Cardiac fibroblast (primary cell): ENCODE measurements at regions not wholly inside any gene's neighbourhood (a gene's known extent, or its start where the extent isn't known, plus 50 kb on each side); places are given as distances from the start of the nearest gene placed in this dataset.

ENCODE experiments used
- DNase-seq, 2 donors: peaks; one replicate each; pipeline versions ENCODE4 v3.0.0 to v3.0.0-alpha.2; 2010; ENCODE audit warnings: low read depth in 2 of 2
- H3K4me3 ChIP-seq, 2 donors: replicated peaks in 1 of 2; 1 replicate in 1 of 2; 2 replicates in 1 of 2; pipeline ENCODE4 v1.5.1; 2011; ENCODE audit warnings: low read depth in 2 of 2, low read length in 2 of 2, mild to moderate bottlenecking in 2 of 2, moderate library complexity in 1 of 2
- CTCF ChIP-seq: IDR thresholded peaks from one replicate; pipeline ENCODE4 v1.5.1; 2011; ENCODE audit warnings: low read depth, mild to moderate bottlenecking, low read length, inconsistent platforms

DNA sequence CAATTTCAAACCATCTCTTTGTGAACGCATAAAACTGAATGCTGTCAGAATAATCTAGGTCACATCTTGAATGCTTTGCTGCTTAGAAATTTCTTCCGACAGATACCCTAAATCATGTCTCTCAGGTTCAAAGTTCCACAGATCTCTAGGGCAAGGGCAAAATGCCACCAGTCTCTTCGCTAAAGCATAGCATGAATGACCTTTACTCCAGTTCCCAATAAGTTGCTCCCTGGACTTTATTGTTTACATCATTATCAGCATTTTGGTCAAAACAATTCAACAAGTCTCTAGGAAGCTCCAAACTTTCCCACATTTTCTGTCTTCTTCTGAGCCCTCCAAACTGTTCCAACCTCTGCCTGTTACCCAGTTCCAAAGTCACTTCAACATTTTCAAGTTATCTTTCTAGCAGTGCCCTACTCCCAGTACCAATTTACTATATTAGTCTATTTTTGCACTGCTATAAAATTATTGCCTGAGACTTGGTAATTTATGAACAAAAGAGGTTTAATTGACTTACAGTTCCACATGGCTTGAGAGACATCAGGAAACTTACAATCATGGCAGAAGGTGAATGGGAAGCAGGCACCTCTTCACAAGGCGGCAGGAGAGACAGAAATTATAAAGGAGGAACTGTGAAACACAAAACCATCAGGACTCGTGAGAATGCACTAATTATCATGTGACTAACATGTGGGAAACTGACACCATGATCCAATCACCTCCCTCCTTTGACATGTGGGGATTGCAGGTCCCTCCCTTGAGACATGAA lies 77.0 kb downstream of the SPRY2 start:
- no peak for DNase-seq
- TF ChIP-seq CTCF: no peak
- H3K4me3 ChIP-seq: no peak overlapping the region

DNA sequence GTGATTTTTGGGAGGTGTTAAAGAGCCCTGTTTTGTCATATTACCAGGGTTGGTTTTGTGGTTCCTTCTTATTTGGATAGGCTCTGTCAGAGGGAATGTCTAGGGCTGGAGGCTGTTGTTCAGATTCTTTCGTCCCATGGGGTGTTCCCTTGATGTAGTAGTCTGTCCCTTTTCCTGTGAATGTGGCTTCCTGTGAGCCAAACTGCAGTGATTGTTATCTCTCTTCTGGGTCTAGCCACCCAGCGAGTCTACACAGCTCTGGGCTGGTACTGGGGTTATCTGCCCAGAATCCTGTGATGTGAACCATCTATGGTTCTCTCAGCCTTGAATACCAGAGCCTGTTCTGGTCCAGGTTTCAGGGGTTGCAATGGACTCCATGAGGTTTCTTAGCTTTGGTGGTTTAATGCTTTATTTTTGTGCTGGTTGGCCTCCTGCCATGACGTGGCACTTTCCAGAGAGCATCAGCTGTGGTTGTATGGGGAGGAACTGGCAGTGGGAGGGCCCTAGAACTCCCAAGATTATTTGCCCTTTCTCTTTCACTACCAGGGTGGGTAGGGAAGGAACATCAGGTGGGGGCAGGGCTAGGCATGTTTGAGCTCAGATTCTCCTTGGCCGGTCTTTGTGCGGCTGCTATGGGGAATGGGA lies 78.8 kb downstream of the SPRY2 start:
- DNase-seq: no peak
- TF ChIP-seq CTCF: no peak
- H3K4me3 ChIP-seq: no peak overlapping the region

DNA sequence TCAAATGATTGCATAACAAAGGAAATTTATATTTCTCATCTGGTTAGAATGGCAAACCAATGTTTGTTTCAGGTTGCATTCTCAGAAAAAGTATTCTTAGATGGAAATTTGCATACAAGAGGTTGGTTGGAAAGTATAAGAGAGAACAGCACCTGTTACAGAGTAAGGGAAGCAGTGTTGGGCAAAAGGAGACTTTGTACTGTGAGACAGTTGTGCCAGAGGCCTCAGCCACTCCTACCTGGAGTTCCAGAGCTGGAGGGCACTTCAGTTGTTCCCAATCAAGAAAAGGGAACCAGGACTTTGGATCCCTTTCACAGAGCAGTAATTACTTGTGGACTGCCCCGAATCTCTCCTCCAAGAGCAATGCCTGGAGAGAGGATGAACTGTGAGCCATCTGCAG lies 81.8 kb downstream of the SPRY2 start:
- DNase-seq: no peak
- H3K4me3 ChIP-seq: no peak overlapping the region
- TF ChIP-seq CTCF: no peak

DNA sequence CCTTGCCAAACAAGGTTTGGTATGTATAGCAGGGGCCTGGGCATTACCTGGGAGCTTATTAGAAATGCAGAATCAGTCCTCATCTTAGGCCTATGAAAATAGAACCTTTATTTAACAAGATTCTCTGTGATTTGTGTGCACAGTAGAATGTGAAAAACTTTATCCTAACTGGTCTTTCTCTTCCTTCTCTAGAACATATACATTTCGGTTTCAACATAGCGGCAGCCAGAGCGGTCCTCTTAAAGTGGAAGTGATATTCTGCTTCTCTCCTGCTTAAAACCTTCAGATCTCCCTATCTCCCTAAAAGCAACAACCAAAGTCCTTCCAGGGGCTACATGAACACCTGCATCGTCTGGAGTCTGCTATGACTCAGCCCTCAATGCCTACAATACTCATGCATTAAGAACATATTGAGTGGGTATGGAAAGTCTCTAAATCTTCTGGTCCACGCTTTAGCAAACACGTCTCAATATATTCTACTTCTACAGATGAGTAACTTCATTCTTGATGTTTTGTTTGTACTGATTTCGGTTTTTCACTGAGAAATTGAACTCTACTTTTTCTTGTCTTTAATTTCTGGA lies 84.5 kb downstream of the SPRY2 start:
- TF ChIP-seq CTCF: no peak
- DNase-seq: no peak
- no peak overlapping the region for H3K4me3 ChIP-seq

DNA sequence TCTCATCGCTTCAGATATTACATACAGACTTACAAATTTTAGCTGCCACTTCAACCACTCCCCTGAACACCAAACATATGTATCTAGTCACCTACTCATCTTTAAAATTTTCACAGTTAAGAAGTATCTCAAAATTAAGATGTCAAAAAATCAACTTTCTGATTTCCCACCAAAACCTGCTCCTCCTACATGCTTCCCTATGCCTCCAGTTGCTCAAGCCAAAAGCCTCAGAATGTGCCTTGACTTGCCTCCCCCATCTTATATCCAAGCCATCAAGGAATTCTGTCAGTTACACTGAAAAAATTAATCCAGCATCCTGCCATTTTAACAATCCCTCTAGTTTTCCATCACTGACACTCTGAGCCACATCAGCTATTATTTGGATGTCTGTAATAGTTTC lies 85.0 kb downstream of the SPRY2 start:
- H3K4me3 ChIP-seq: no peak overlapping the region
- no peak for TF ChIP-seq CTCF
- DNase-seq: no peak

GRCh38 chr13:80251403-80251802 lies 89.5 kb downstream of the SPRY2 start:
- TF ChIP-seq CTCF: no peak
- peak; percentile 57 to 76 for DNase-seq
- H3K4me3 ChIP-seq: no peak overlapping the region
